ENCODE measurements at regions not wholly inside any gene's neighbourhood (a gene's known extent, or its start where the extent isn't known, plus 50 kb on each side); places are given as distances from the start of the nearest gene placed in this dataset.
"Not testable (repeated sequence)": the region's sequence is repeated elsewhere in the genome, so short reads cannot be mapped to it uniquely, and the experiment has no call there.

DNA sequence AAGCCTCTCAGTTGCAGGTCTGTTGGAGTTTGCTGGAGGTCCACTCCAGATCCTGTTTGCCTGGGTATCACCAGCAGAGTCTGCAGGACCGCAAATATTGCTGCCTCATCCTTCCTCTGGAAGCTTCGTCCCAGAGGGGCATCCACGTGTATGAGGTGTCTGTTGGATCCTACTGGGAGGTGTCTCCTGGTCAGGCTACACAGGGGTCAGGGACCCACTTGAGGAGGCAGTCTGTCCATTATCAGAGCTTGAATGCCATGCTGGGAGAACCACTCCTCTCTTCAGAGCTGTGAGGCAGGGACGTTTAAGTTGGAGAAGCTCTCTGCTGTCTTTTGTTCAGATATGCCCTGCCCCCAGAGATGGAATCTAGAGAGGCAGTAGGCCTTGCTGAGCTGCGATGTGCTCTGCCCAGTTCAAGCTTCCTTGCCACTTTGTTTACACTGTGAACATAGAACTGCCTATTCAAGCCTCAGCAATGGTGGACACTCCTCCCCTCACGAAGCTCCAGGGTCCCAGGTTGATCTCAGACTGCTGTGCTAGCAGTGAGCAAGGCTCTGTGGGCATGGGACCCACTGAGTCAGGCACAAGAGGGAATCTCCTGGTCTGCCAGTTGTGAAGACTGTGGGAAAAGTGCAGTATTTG lies 81.1 kb downstream of the ATP23 start:
- TF ChIP-seq, protein P1, sequence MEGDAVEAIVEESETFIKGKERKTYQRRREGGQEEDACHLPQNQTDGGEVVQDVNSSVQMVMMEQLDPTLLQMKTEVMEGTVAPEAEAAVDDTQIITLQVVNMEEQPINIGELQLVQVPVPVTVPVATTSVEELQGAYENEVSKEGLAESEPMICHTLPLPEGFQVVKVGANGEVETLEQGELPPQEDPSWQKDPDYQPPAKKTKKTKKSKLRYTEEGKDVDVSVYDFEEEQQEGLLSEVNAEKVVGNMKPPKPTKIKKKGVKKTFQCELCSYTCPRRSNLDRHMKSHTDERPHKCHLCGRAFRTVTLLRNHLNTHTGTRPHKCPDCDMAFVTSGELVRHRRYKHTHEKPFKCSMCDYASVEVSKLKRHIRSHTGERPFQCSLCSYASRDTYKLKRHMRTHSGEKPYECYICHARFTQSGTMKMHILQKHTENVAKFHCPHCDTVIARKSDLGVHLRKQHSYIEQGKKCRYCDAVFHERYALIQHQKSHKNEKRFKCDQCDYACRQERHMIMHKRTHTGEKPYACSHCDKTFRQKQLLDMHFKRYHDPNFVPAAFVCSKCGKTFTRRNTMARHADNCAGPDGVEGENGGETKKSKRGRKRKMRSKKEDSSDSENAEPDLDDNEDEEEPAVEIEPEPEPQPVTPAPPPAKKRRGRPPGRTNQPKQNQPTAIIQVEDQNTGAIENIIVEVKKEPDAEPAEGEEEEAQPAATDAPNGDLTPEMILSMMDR (IDR thresholded peaks at IDR 0.05; ENCODE audit: low read depth, low read length) = not testable (repeated sequence)
- TF ChIP-seq EZH2phosphoT487 (IDR thresholded peaks at IDR 0.05; ENCODE audit: low read depth) = not testable (repeated sequence)
